K562 (cell line): ENCODE measurements at regions not wholly inside any gene's neighbourhood (a gene's known extent, or its start where the extent isn't known, plus 50 kb on each side); places are given as distances from the start of the nearest gene placed in this dataset.

Experiments used
- CTCF ChIP-seq, 3 experiments: IDR thresholded peaks in 2 of 3; conservative IDR thresholded peaks in 1 of 3; 2 replicates each; pipeline ENCODE4 v1.5.1; 2011 to 2012; ENCODE audit warnings: low read length in 3 of 3, mild to moderate bottlenecking in 3 of 3, control low read depth in 2 of 3, improper control_type of control experiment in 1 of 3, inconsistent platforms in 1 of 3, low read depth in 1 of 3, mixed read lengths in 1 of 3, moderate library complexity in 1 of 3; ENCODE audit not compliant: insufficient read depth in 2 of 3
- ETS1 ChIP-seq: conservative IDR thresholded peaks from 2 replicates; pipeline ENCODE4 v1.6.1; 2011; ENCODE audit warnings: low read depth, mild to moderate bottlenecking, low read length; ENCODE audit not compliant: control insufficient read depth
- HDAC1 ChIP-seq, 2 experiments: fragments of 450-650 bp; IDR thresholded peaks; 2 replicates each; pipeline ENCODE4 v1.6.1; 2016 to 2017; ENCODE audit warnings: inconsistent platforms in 1 of 2, mild to moderate bottlenecking in 1 of 2, moderate library complexity in 1 of 2
- JUNB ChIP-seq: fragments of 450-650 bp; formaldehyde crosslinking; conservative IDR thresholded peaks from 2 replicates; pipeline ENCODE4 v1.4.0; 2020; ENCODE audit warnings: mild to moderate bottlenecking
- POLR2A ChIP-seq: fragments of 450-650 bp; conservative IDR thresholded peaks from 2 replicates; pipeline ENCODE4 v1.6.1; 2016
- RNF2 ChIP-seq: sonication (generic); IDR thresholded peaks from 2 replicates; pipeline ENCODE4 v1.6.1; 2016
- RNF219 ChIP-seq: fragments of 250-450 bp; sonication (Bioruptor Pico); IDR thresholded peaks from 2 replicates; pipeline ENCODE4 v1.5.0; 2022; ENCODE audit warnings: mild to moderate bottlenecking
- SIN3A ChIP-seq, 2 experiments: fragments of 150-350 bp in 1 of 2; IDR thresholded peaks; 2 replicates each; pipeline ENCODE4 v1.6.1; 2011 to 2016; ENCODE audit warnings: borderline replicate concordance in 2 of 2, low read depth in 2 of 2, low read length in 2 of 2, mild to moderate bottlenecking in 2 of 2, moderate library complexity in 2 of 2; ENCODE audit not compliant: control insufficient read depth in 1 of 2
- ZBTB26 ChIP-seq: fragments of 450-650 bp; formaldehyde crosslinking; IDR thresholded peaks from 2 replicates; pipeline ENCODE4 v1.4.0; 2022; ENCODE audit warnings: missing genetic modification characterization
- ZNF146 ChIP-seq: IDR thresholded peaks from one replicate; pipeline ENCODE4 v1.6.1; 2018; ENCODE audit warnings: missing compliant biosample characterization; ENCODE audit not compliant: unreplicated experiment

GRCh38 chr6:9085709-9086070 is 650.3 kb upstream of the SLC35B3 start:
- TF ChIP-seq ZBTB26 (CRISPR knock-in tag) (no peak), SIN3A (IDR thresholded peaks at IDR 0.05; ENCODE audit: borderline replicate concordance in 2 of 2, control insufficient read depth in 1 of 2, low read depth in 2 of 2, low read length in 2 of 2) (no peak), JUNB (CRISPR knock-in tag) (no peak), CTCF (IDR thresholded peaks at IDR 0.05 in 2 of 3, conservative IDR thresholded peaks at IDR 0.05 in 1 of 3; ENCODE audit: insufficient read depth in 2 of 3, low read depth in 1 of 3, low read length in 3 of 3) (no peak), POLR2A (no peak), ZNF146 (CRISPR knock-in tag) (no peak), RNF2 (no peak), HDAC1 (IDR thresholded peaks at IDR 0.05) (no peak), RNF219 (no peak), ETS1 (no peak)
